ENCODE measurements at regions not wholly inside any gene's neighbourhood (a gene's known extent, or its start where the extent isn't known, plus 50 kb on each side); places are given as distances from the start of the nearest gene placed in this dataset.

GRCh38 chr3:72128921-72129320, 344.0 kb upstream of the PROK2 start:
- H3K4me1 Mint-ChIP-seq, result no peaks in the 10 kb centered on the region
- H3K27me3 Mint-ChIP-seq (ENCODE audit: insufficient read depth, low read depth, poor library complexity), result peaks cover 2% of the 10 kb centered on the region
- Histone ChIP-seq H3K9me2 (ENCODE audit: insufficient read depth) (no peaks in the 10 kb centered on the region), H2AFZ (no peak overlapping the region), H3K27ac (ENCODE audit: low read depth) (no peak overlapping the region), H3K36me3 (ENCODE audit: insufficient read depth) (no peaks in the 10 kb centered on the region), H3K4me1 (ENCODE audit: insufficient read depth) (no peaks in the 10 kb centered on the region), H3K79me2 (replicated peaks; ENCODE audit: insufficient read depth) (no peaks in the 10 kb centered on the region), H4K20me1 (replicated peaks; ENCODE audit: insufficient read depth) (no peaks in the 10 kb centered on the region), H3K4me2 (no peak overlapping the region), H3F3A (replicated peaks; ENCODE audit: low read depth) (no peaks in the 10 kb centered on the region), H3K27me3 (ENCODE audit: insufficient read depth) (no peaks in the 10 kb centered on the region), H3K4me3 (no peak overlapping the region)
- H3K27ac Mint-ChIP-seq, result no peak overlapping the region
- no peak for DNase-seq (ENCODE audit: low spot score)
- H3K36me3 Mint-ChIP-seq (ENCODE audit: low read depth), result no peaks in the 10 kb centered on the region; the same call in 2 of the 3 replicates
- no peak for ATAC-seq
- H3K4me3 Mint-ChIP-seq, result no peak overlapping the region
- TF ChIP-seq ZNF462 (CRISPR knock-in tag; IDR thresholded peaks at IDR 0.05), result no peak
- no peak for TF ChIP-seq EZH2 (IDR thresholded peaks at IDR 0.05; ENCODE audit: low read depth, unreplicated experiment)
- TF ChIP-seq ETS1 (IDR thresholded peaks at IDR 0.05), result no peak
- TF ChIP-seq NANOG (IDR thresholded peaks at IDR 0.05; ENCODE audit: borderline replicate concordance), result no peak
- no peak for TF ChIP-seq CTCF (conservative IDR thresholded peaks at IDR 0.05; ENCODE audit: low read depth in 2 of 2)
- no peak for TF ChIP-seq JUNB (IDR thresholded peaks at IDR 0.05; ENCODE audit: unreplicated experiment)
- TF ChIP-seq ZNF331 (CRISPR knock-in tag; IDR thresholded peaks at IDR 0.05; ENCODE audit: low read depth), result no peak
- TF ChIP-seq CREB1 (CRISPR knock-in tag; IDR thresholded peaks at IDR 0.05; ENCODE audit: low read depth), result no peak
- TF ChIP-seq REST (IDR thresholded peaks at IDR 0.05; ENCODE audit: unreplicated experiment), result no peak
- no peaks in the 10 kb centered on the region for H3K9me3 Mint-ChIP-seq
